Occipital lobe (tissue), 1 donor: ENCODE measurements at regions not wholly inside any gene's neighbourhood (a gene's known extent, or its start where the extent isn't known, plus 50 kb on each side); places are given as distances from the start of the nearest gene placed in this dataset.

Experiments used
- DNase-seq: peaks from one replicate; lab custom pipeline; 2025; lab: John Stamatoyannopoulos, UW

- no peak for DNase-seq
Measured at GRCh38 chr2:128686497-128686859, 367.8 kb upstream of the HS6ST1 start.

GRCh38 chr2:128686881-128687555, 368.4 kb upstream of the HS6ST1 start:
- DNase-seq: no peak

GRCh38 chr2:128687565-128687964, 368.9 kb upstream of the HS6ST1 start:
- no peak for DNase-seq

- no peak for DNase-seq
Measured at GRCh38 chr2:128689971-128690370, 371.3 kb upstream of the HS6ST1 start.

- no peak for DNase-seq
Measured at GRCh38 chr2:128690431-128690830, 371.8 kb upstream of the HS6ST1 start.

GRCh38 chr2:128690869-128691268, 372.2 kb upstream of the HS6ST1 start:
- DNase-seq: no peak

GRCh38 chr2:128691526-128691925, 372.9 kb upstream of the HS6ST1 start:
- DNase-seq: no peak

GRCh38 chr2:128692895-128693742, 374.5 kb upstream of the HS6ST1 start:
- DNase-seq: no peak

- DNase-seq: no peak
Measured at GRCh38 chr2:128693743-128694029, 375.0 kb upstream of the HS6ST1 start.

- no peak for DNase-seq
Measured at GRCh38 chr2:128695646-128696220, 377.1 kb upstream of the HS6ST1 start.

- no peak for DNase-seq
Measured at GRCh38 chr2:128696421-128696820, 377.8 kb upstream of the HS6ST1 start.

- DNase-seq: no peak
Measured at GRCh38 chr2:128701418-128701817, 382.8 kb upstream of the HS6ST1 start.

- no peak for DNase-seq
Measured at GRCh38 chr2:128702616-128703015, 383.9 kb upstream of the HS6ST1 start.

GRCh38 chr2:128708106-128708816, 389.6 kb upstream of the HS6ST1 start:
- no peak for DNase-seq

GRCh38 chr2:128710242-128710641, 391.6 kb upstream of the HS6ST1 start:
- DNase-seq: no peak

GRCh38 chr2:128710729-128711128, 392.1 kb upstream of the HS6ST1 start:
- no peak for DNase-seq

GRCh38 chr2:128714285-128714684, 395.6 kb upstream of the HS6ST1 start:
- no peak for DNase-seq

- DNase-seq: no peak
Measured at GRCh38 chr2:128714851-128715312, 396.2 kb upstream of the HS6ST1 start.

GRCh38 chr2:128715360-128715759, 396.7 kb upstream of the HS6ST1 start:
- no peak for DNase-seq

GRCh38 chr2:128716299-128716721, 397.6 kb upstream of the HS6ST1 start:
- no peak for DNase-seq

- no peak for DNase-seq
Measured at GRCh38 chr2:128717758-128718710, 399.4 kb upstream of the HS6ST1 start.
